ENCODE measurements at regions not wholly inside any gene's neighbourhood (a gene's known extent, or its start where the extent isn't known, plus 50 kb on each side); places are given as distances from the start of the nearest gene placed in this dataset.

DNA sequence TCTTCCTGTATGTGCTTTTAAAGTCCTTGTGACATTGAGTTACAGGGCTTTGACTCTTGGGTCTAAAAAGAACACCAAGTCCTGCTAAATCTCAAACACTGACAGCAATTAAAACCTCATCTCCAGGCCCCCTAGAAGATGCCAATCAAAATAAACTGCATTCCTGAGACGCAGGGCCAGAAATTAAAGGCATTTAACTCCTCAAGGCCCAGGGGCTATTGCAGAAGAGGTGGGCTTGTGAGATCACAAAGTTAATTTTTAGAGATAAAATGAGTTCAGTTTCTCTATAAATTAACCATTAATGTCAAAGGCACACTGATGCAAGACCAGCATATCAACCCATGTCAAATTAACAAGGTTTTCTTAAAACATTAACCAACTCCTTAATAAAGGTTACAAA lies 145.6 kb upstream of the CARMIL1 start:
- Histone ChIP-seq H4K20me1 (ENCODE audit: insufficient read depth, low read length) (no peaks in the 10 kb centered on the region), H2AFZ (ENCODE audit: low read depth, low read length) (no peak overlapping the region), H3K9ac (ENCODE audit: low read depth, low read length) (no peak overlapping the region), H3K27ac (ENCODE audit: low read length) (no peak overlapping the region), H3K4me1 (ENCODE audit: insufficient read depth, low read length) (peaks cover 41% of the 10 kb centered on the region), H3K79me2 (ENCODE audit: insufficient read depth, low read length) (peaks cover 90% of the 10 kb centered on the region), H3K9me3 (ENCODE audit: insufficient read depth, low read length, severe bottlenecking) (peaks cover 47% of the 10 kb centered on the region), H3K27me3 (ENCODE audit: insufficient read depth, low read length, poor library complexity) (no peaks in the 10 kb centered on the region), H3K4me3 (ENCODE audit: low read depth in 1 of 2, low read length in 2 of 2) (peak overlapping the region in 1 of 2 experiments; percentile 26; a peak in 1 of 4 replicates), H3K4me2 (ENCODE audit: insufficient read depth, low read length) (no peak overlapping the region), H3K36me3 (ENCODE audit: insufficient read depth, low read length) (peaks cover 89% of the 10 kb centered on the region)
- TF ChIP-seq EZH2 (IDR thresholded peaks at IDR 0.05; ENCODE audit: borderline replicate concordance, low read depth, low read length, severe bottlenecking) (no peak), CTCF (IDR thresholded peaks at IDR 0.05; ENCODE audit: borderline replicate concordance, extremely low read depth, low read length, poor library complexity, severe bottlenecking) (no peak)
- no peak for DNase-seq
- no peak for ATAC-seq (ENCODE audit: insufficient read depth, low read depth)

GRCh38 chr6:25136854-25137253 lies 142.3 kb upstream of the CARMIL1 start:
- Histone ChIP-seq H3K36me3 (ENCODE audit: insufficient read depth, low read length) (peaks cover 60% of the 10 kb centered on the region), H3K9ac (ENCODE audit: low read depth, low read length) (peak overlapping the region; percentile 78), H3K79me2 (ENCODE audit: insufficient read depth, low read length) (peaks cover 76% of the 10 kb centered on the region), H3K27ac (ENCODE audit: low read length) (peak overlapping the region; percentile 97), H2AFZ (ENCODE audit: low read depth, low read length) (no peak overlapping the region), H3K4me3 (ENCODE audit: low read depth in 1 of 2, low read length in 2 of 2) (peak overlapping the region; percentile 33 to 60; a peak in 3 of 4 replicates), H3K9me3 (ENCODE audit: insufficient read depth, low read length, severe bottlenecking) (peaks cover 47% of the 10 kb centered on the region), H3K4me2 (ENCODE audit: insufficient read depth, low read length) (peak overlapping the region; percentile 65), H3K27me3 (ENCODE audit: insufficient read depth, low read length, poor library complexity) (no peaks in the 10 kb centered on the region), H4K20me1 (ENCODE audit: insufficient read depth, low read length) (no peaks in the 10 kb centered on the region), H3K4me1 (ENCODE audit: insufficient read depth, low read length) (peaks cover 37% of the 10 kb centered on the region)
- TF ChIP-seq CTCF (IDR thresholded peaks at IDR 0.05; ENCODE audit: borderline replicate concordance, extremely low read depth, low read length, poor library complexity, severe bottlenecking) (no peak), EZH2 (IDR thresholded peaks at IDR 0.05; ENCODE audit: borderline replicate concordance, low read depth, low read length, severe bottlenecking) (no peak)
- DNase-seq (no peak), ATAC-seq (ENCODE audit: insufficient read depth, low read depth) (no peak)

GRCh38 chr6:25137480-25137879 lies 141.7 kb upstream of the CARMIL1 start:
- H3K9me3 ChIP-seq (ENCODE audit: insufficient read depth, low read length, severe bottlenecking) = peaks cover 45% of the 10 kb centered on the region
- peak overlapping the region; percentile 56; the same call in 1 of the 2 replicates for H2AFZ ChIP-seq (ENCODE audit: low read depth, low read length)
- peaks cover 34% of the 10 kb centered on the region for H3K4me1 ChIP-seq (ENCODE audit: insufficient read depth, low read length)
- H4K20me1 ChIP-seq (ENCODE audit: insufficient read depth, low read length) = no peaks in the 10 kb centered on the region
- H3K9ac ChIP-seq (ENCODE audit: low read depth, low read length) = peak overlapping the region; percentile 78
- H3K4me3 ChIP-seq (ENCODE audit: low read depth in 1 of 2, low read length in 2 of 2) = peak overlapping the region; percentile 33 to 60
- DNase-seq (no peak), ATAC-seq (ENCODE audit: insufficient read depth, low read depth) (no peak)
- H3K4me2 ChIP-seq (ENCODE audit: insufficient read depth, low read length) = peak overlapping the region; percentile 65
- no peak for TF ChIP-seq CTCF (IDR thresholded peaks at IDR 0.05; ENCODE audit: borderline replicate concordance, extremely low read depth, low read length, poor library complexity, severe bottlenecking)
- no peak for TF ChIP-seq EZH2 (IDR thresholded peaks at IDR 0.05; ENCODE audit: borderline replicate concordance, low read depth, low read length, severe bottlenecking)
- no peaks in the 10 kb centered on the region for H3K27me3 ChIP-seq (ENCODE audit: insufficient read depth, low read length, poor library complexity)
- peak overlapping the region; percentile 97 for H3K27ac ChIP-seq (ENCODE audit: low read length)
- H3K79me2 ChIP-seq (ENCODE audit: insufficient read depth, low read length) = peaks cover 77% of the 10 kb centered on the region
- H3K36me3 ChIP-seq (ENCODE audit: insufficient read depth, low read length) = peaks cover 55% of the 10 kb centered on the region

- no peaks in the 10 kb centered on the region for H3K27me3 ChIP-seq (ENCODE audit: insufficient read depth, low read length, poor library complexity)
- peaks cover 51% of the 10 kb centered on the region for H3K36me3 ChIP-seq (ENCODE audit: insufficient read depth, low read length)
- TF ChIP-seq CTCF (IDR thresholded peaks at IDR 0.05; ENCODE audit: borderline replicate concordance, extremely low read depth, low read length, poor library complexity, severe bottlenecking) (no peak), EZH2 (IDR thresholded peaks at IDR 0.05; ENCODE audit: borderline replicate concordance, low read depth, low read length, severe bottlenecking) (no peak)
- no peak for ATAC-seq (ENCODE audit: insufficient read depth, low read depth)
- no peak for DNase-seq
- H3K27ac ChIP-seq (ENCODE audit: low read length) = peak overlapping the region; percentile 97
- H3K9me3 ChIP-seq (ENCODE audit: insufficient read depth, low read length, severe bottlenecking) = peaks cover 41% of the 10 kb centered on the region
- H3K4me3 ChIP-seq (ENCODE audit: low read depth in 1 of 2, low read length in 2 of 2) = peak overlapping the region; percentile 33 to 60
- no peaks in the 10 kb centered on the region for H4K20me1 ChIP-seq (ENCODE audit: insufficient read depth, low read length)
- peaks cover 35% of the 10 kb centered on the region for H3K4me1 ChIP-seq (ENCODE audit: insufficient read depth, low read length)
- peak overlapping the region; percentile 65 for H3K4me2 ChIP-seq (ENCODE audit: insufficient read depth, low read length)
- H3K9ac ChIP-seq (ENCODE audit: low read depth, low read length) = peak overlapping the region; percentile 78
- peak overlapping the region; percentile 56; the same call in 1 of the 2 replicates for H2AFZ ChIP-seq (ENCODE audit: low read depth, low read length)
- H3K79me2 ChIP-seq (ENCODE audit: insufficient read depth, low read length) = peaks cover 77% of the 10 kb centered on the region
Measured at GRCh38 chr6:25137916-25138232, 141.3 kb upstream of the CARMIL1 start.

Measured in DND-41 (cell line).